OCI-LY7 (cell line): ENCODE measurements at regions not wholly inside any gene's neighbourhood (a gene's known extent, or its start where the extent isn't known, plus 50 kb on each side); places are given as distances from the start of the nearest gene placed in this dataset.

Experiments
- BruUV-seq: library from RNA; stranded (reverse); fragments of 400-500 nt; replicated peaks from 2 replicates; lab custom pipeline; 2021; lab: Mats Ljungman, UMichigan
- CTCF ChIA-PET: fragments of 300-600 bp; sonication (Branson Sonifier 250); formaldehyde crosslinking; loops from one replicate; lab custom pipeline; 2022; ENCODE audit warnings: antibody characterized with exemption; ENCODE audit not compliant: unreplicated experiment; lab: Charles Lee
- POLR2A ChIA-PET: fragments of 300-600 bp; sonication (Branson Sonifier 250); formaldehyde crosslinking; loops from one replicate; lab custom pipeline; 2022; ENCODE audit warnings: antibody characterized with exemption; lab: Charles Lee
- DNase-seq: peaks from one replicate; pipeline ENCODE4 v3.0.0-alpha.2; 2015; ENCODE audit warnings: low spot score
- H2AFZ ChIP-seq: fragments of 200-600 bp; sonication (generic), shearing (Covaris generic); 2 replicates; pipeline ENCODE4 v1.6.1; 2014; ENCODE audit warnings: mild to moderate bottlenecking, antibody characterized with exemption, low read length, moderate library complexity
- H3K27ac ChIP-seq: fragments of 200-600 bp; sonication (generic); 2 replicates; pipeline ENCODE4 v1.5.1; 2014; ENCODE audit warnings: mixed run types, low read depth, mild to moderate bottlenecking, moderate library complexity, low read length, inconsistent platforms; ENCODE audit not compliant: poor library complexity, severe bottlenecking
- H3K36me3 ChIP-seq: fragments of 200-600 bp; sonication (generic); 2 replicates; pipeline ENCODE4 v1.6.1; 2014; ENCODE audit warnings: mild to moderate bottlenecking, antibody characterized with exemption, low read length, moderate library complexity, mixed read lengths; ENCODE audit not compliant: insufficient read depth
- H3K4me1 ChIP-seq: fragments of 200-600 bp; sonication (generic); 2 replicates; pipeline ENCODE4 v1.5.1; 2014; ENCODE audit warnings: mild to moderate bottlenecking, low read length; ENCODE audit not compliant: insufficient read depth, poor library complexity, severe bottlenecking
- H3K4me2 ChIP-seq: fragments of 200-600 bp; sonication (generic); 2 replicates; pipeline ENCODE4 v1.6.1; 2014; ENCODE audit warnings: mild to moderate bottlenecking, low read length
- H3K4me3 ChIP-seq: fragments of 200-600 bp; sonication (generic); 2 replicates; pipeline ENCODE4 v1.5.1; 2014; ENCODE audit warnings: mild to moderate bottlenecking, low read depth, low read length; ENCODE audit not compliant: poor library complexity, severe bottlenecking
- H3K79me2 ChIP-seq: fragments of 200-600 bp; sonication (generic); 2 replicates; pipeline ENCODE4 v1.6.1; 2016; ENCODE audit warnings: low read depth, mild to moderate bottlenecking, low read length, moderate library complexity, mixed read lengths; ENCODE audit not compliant: insufficient read depth
- H3K9me2 ChIP-seq: fragments of 200-600 bp; sonication (generic); 2 replicates; pipeline ENCODE4 v1.6.1; 2016; ENCODE audit warnings: mild to moderate bottlenecking, low read length, mixed read lengths; ENCODE audit not compliant: insufficient read depth
- H3K9me3 ChIP-seq: fragments of 200-600 bp; sonication (generic); 2 replicates; pipeline ENCODE4 v1.6.1; 2014; ENCODE audit warnings: mild to moderate bottlenecking, mixed run types, low read length, mixed read lengths
- H4K20me1 ChIP-seq: fragments of 200-600 bp; sonication (generic); 2 replicates; pipeline ENCODE4 v1.6.1; 2014; ENCODE audit warnings: mild to moderate bottlenecking, antibody characterized with exemption, low read length, moderate library complexity, mixed read lengths; ENCODE audit not compliant: insufficient read depth
- CTCF ChIP-seq: fragments of 200-600 bp; sonication (generic); conservative IDR thresholded peaks from 2 replicates; pipeline ENCODE4 v1.5.1; 2014; ENCODE audit warnings: mild to moderate bottlenecking, antibody characterized with exemption, low read length, moderate library complexity, mixed read lengths
- EZH2phosphoT487 ChIP-seq: fragments of 200-600 bp; sonication (generic); IDR thresholded peaks from 2 replicates; pipeline ENCODE4 v1.6.1; 2018; ENCODE audit warnings: low read depth, borderline replicate concordance, mild to moderate bottlenecking, mixed run types, antibody characterized with exemption, low read length, moderate library complexity, mixed read lengths
- intact Hi-C: fragments of 100-400 bp; cut with micrococcal nuclease; formaldehyde crosslinking; loops from one replicate; pipeline ENCODE4 v1.10.0; 2022; ENCODE audit not compliant: unreplicated experiment

- no peak overlapping the region for H3K27ac ChIP-seq
- ChIA-PET CTCF (no interaction called here), POLR2A (interaction anchor here (0.6 kb wide), 2 partner anchors 82 to 1033 kb away, joined by 3 to 10 read pairs; no protein-coding TSS in a partner anchor)
- no peaks in the 10 kb centered on the region for H3K4me1 ChIP-seq
- H3K9me2 ChIP-seq = no peaks in the 10 kb centered on the region
- no peak for DNase-seq
- H2AFZ ChIP-seq = no peak overlapping the region
- H4K20me1 ChIP-seq = no peaks in the 10 kb centered on the region
- no peak overlapping the region for H3K4me3 ChIP-seq
- no peaks in the 10 kb centered on the region for H3K9me3 ChIP-seq
- no peak overlapping the region for H3K4me2 ChIP-seq
- no peak for TF ChIP-seq CTCF
- TF ChIP-seq EZH2phosphoT487 = no peak
- H3K36me3 ChIP-seq = no peaks in the 10 kb centered on the region
- no peaks in the 10 kb centered on the region for H3K79me2 ChIP-seq
- BruUV-seq = no TSS peak
- intact Hi-C loops = no loop called here
Observed at GRCh38 chr3:16050641-16051467, 123.6 kb upstream of the GALNT15 start.

DNA sequence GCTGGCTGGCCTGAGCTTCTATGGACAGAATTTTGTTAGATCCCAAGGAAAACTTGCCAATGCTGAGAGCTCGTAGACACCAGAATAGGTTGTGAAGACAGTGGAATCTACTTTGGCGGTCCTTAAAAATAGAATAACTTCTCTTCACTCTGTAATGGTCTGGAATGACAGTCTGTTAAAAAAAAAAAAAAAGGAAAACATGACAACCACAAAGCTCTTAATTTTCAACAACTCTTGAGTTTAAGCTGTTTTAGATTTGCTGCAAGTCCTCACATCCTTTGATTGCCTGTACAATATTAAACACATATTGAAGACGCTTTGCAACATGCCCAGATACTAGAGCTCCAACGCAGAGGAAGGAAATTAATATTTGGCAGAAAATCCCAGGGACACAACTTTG lies 122.8 kb upstream of the GALNT15 start:
- H3K36me3 ChIP-seq = no peaks in the 10 kb centered on the region
- H3K4me2 ChIP-seq = no peak overlapping the region
- H3K4me1 ChIP-seq = no peaks in the 10 kb centered on the region
- ChIA-PET CTCF (no interaction called here), POLR2A (no interaction called here)
- H3K27ac ChIP-seq = no peak overlapping the region
- no peaks in the 10 kb centered on the region for H3K79me2 ChIP-seq
- no peak overlapping the region for H2AFZ ChIP-seq
- H4K20me1 ChIP-seq = no peaks in the 10 kb centered on the region
- TF ChIP-seq EZH2phosphoT487 (no peak), CTCF (no peak)
- no peak for DNase-seq
- BruUV-seq = no TSS peak
- H3K4me3 ChIP-seq = no peak overlapping the region
- intact Hi-C loops = no loop called here
- no peaks in the 10 kb centered on the region for H3K9me3 ChIP-seq
- H3K9me2 ChIP-seq = no peaks in the 10 kb centered on the region

- Histone ChIP-seq H3K4me3 (no peak overlapping the region), H4K20me1 (no peaks in the 10 kb centered on the region), H3K4me1 (no peaks in the 10 kb centered on the region), H3K27ac (no peak overlapping the region), H2AFZ (no peak overlapping the region), H3K4me2 (no peak overlapping the region), H3K9me2 (no peaks in the 10 kb centered on the region), H3K36me3 (no peaks in the 10 kb centered on the region), H3K79me2 (no peaks in the 10 kb centered on the region), H3K9me3 (no peaks in the 10 kb centered on the region)
- DNase-seq = no peak
- intact Hi-C loops = no loop called here
- BruUV-seq = no TSS peak
- POLR2A ChIA-PET = no interaction called here
- CTCF ChIA-PET = no interaction called here
- TF ChIP-seq EZH2phosphoT487 (no peak), CTCF (no peak)
Observed at GRCh38 chr3:16052964-16053363, 121.5 kb upstream of the GALNT15 start.
